ENCODE measurements at regions not wholly inside any gene's neighbourhood (a gene's known extent, or its start where the extent isn't known, plus 50 kb on each side); places are given as distances from the start of the nearest gene placed in this dataset.
"Not testable (repeated sequence)": the region's sequence is repeated elsewhere in the genome, so short reads cannot be mapped to it uniquely, and the experiment has no call there.

GRCh38 chr18:67455890-67456501 is 60.5 kb downstream of the DSEL start:
- H3K9me3 Mint-ChIP-seq: peaks cover 3% of the 10 kb centered on the region
- DNase-seq: no peak
- peaks cover 3% of the 10 kb centered on the region for H3K36me3 Mint-ChIP-seq
- POLR2A ChIA-PET: no interaction called here
- H3K4me1 Mint-ChIP-seq: peaks cover 13% of the 10 kb centered on the region
- H3K27ac Mint-ChIP-seq: no peak overlapping the region
- no peak overlapping the region for H3K4me3 Mint-ChIP-seq
- ATAC-seq (ENCODE audit: low read depth): no peak
- H3K27me3 Mint-ChIP-seq: no peaks in the 10 kb centered on the region

- Mint-ChIP-seq H3K9me3 (peaks cover 9% of the 10 kb centered on the region), H3K4me1 (peaks cover 13% of the 10 kb centered on the region), H3K27ac (no peak overlapping the region), H3K36me3 (peaks cover 4% of the 10 kb centered on the region), H3K4me3 (no peak overlapping the region), H3K27me3 (no peaks in the 10 kb centered on the region)
- POLR2A ChIA-PET: no interaction called here
- DNase-seq (no peak), ATAC-seq (ENCODE audit: low read depth) (no peak)
Observed at GRCh38 chr18:67453901-67454300, 62.6 kb downstream of the DSEL start.

GRCh38 chr18:67451960-67452359 is 64.6 kb downstream of the DSEL start:
- ATAC-seq (ENCODE audit: low read depth) (no peak), DNase-seq (no peak)
- Mint-ChIP-seq H3K27ac (no peak overlapping the region), H3K4me3 (no peak overlapping the region), H3K4me1 (peaks cover 13% of the 10 kb centered on the region), H3K9me3 (peaks cover 9% of the 10 kb centered on the region), H3K27me3 (no peaks in the 10 kb centered on the region), H3K36me3 (peaks cover 6% of the 10 kb centered on the region)
- POLR2A ChIA-PET: no interaction called here

- H3K27me3 Mint-ChIP-seq; DNase-seq; POLR2A ChIA-PET; H3K9me3 Mint-ChIP-seq; H3K27ac Mint-ChIP-seq; H3K36me3 Mint-ChIP-seq; H3K4me3 Mint-ChIP-seq; ATAC-seq (ENCODE audit: low read depth): not testable (repeated sequence)
- H3K4me1 Mint-ChIP-seq: peaks cover 13% of the 10 kb centered on the region
Observed at GRCh38 chr18:67451101-67451500, 65.4 kb downstream of the DSEL start.

GRCh38 chr18:67433971-67434370 is 82.5 kb downstream of the DSEL start:
- no peak overlapping the region for H3K27ac Mint-ChIP-seq
- no peaks in the 10 kb centered on the region for H3K36me3 Mint-ChIP-seq
- POLR2A ChIA-PET: no interaction called here
- H3K9me3 Mint-ChIP-seq: peaks cover 12% of the 10 kb centered on the region
- no peaks in the 10 kb centered on the region for H3K27me3 Mint-ChIP-seq
- no peaks in the 10 kb centered on the region for H3K4me1 Mint-ChIP-seq
- DNase-seq (no peak), ATAC-seq (ENCODE audit: low read depth) (no peak)
- no peak overlapping the region for H3K4me3 Mint-ChIP-seq

- H3K9me3 Mint-ChIP-seq: peaks cover 8% of the 10 kb centered on the region
- H3K27me3 Mint-ChIP-seq: no peaks in the 10 kb centered on the region
- POLR2A ChIA-PET: no interaction called here
- no peak overlapping the region for H3K4me3 Mint-ChIP-seq
- H3K4me1 Mint-ChIP-seq: no peaks in the 10 kb centered on the region
- H3K27ac Mint-ChIP-seq: no peak overlapping the region
- DNase-seq (no peak), ATAC-seq (ENCODE audit: low read depth) (no peak)
- no peaks in the 10 kb centered on the region for H3K36me3 Mint-ChIP-seq
Observed at GRCh38 chr18:67432806-67433205, 83.7 kb downstream of the DSEL start.

GRCh38 chr18:67428805-67429204 is 87.7 kb downstream of the DSEL start:
- no peaks in the 10 kb centered on the region for H3K4me1 Mint-ChIP-seq

GRCh38 chr18:67428158-67428557 is 88.4 kb downstream of the DSEL start:
- H3K4me1 Mint-ChIP-seq: no peaks in the 10 kb centered on the region
- H3K9me3 Mint-ChIP-seq: no peaks in the 10 kb centered on the region
- POLR2A ChIA-PET: no interaction called here
- no peak for DNase-seq
- no peaks in the 10 kb centered on the region for H3K27me3 Mint-ChIP-seq
- no peak overlapping the region for H3K27ac Mint-ChIP-seq
- H3K4me3 Mint-ChIP-seq: no peak overlapping the region
- no peak for ATAC-seq (ENCODE audit: low read depth)
- no peaks in the 10 kb centered on the region for H3K36me3 Mint-ChIP-seq

More at GRCh38 chr18:67428805-67429204, 87.7 kb downstream of the DSEL start:
- Mint-ChIP-seq H3K27me3 (no peaks in the 10 kb centered on the region), H3K36me3 (no peaks in the 10 kb centered on the region), H3K4me3 (no peak overlapping the region), H3K9me3 (no peaks in the 10 kb centered on the region), H3K27ac (no peak overlapping the region)
- DNase-seq (no peak), ATAC-seq (ENCODE audit: low read depth) (no peak)
- POLR2A ChIA-PET: no interaction called here

- Mint-ChIP-seq H3K27ac (no peak overlapping the region), H3K27me3 (no peaks in the 10 kb centered on the region)
Observed at GRCh38 chr18:67426486-67426885, 90.0 kb downstream of the DSEL start.

GRCh38 chr18:67425672-67426071 is 90.8 kb downstream of the DSEL start:
- no peak for ATAC-seq (ENCODE audit: low read depth)
- H3K27me3 Mint-ChIP-seq: no peaks in the 10 kb centered on the region
- no peak overlapping the region for H3K4me3 Mint-ChIP-seq
- H3K9me3 Mint-ChIP-seq: no peaks in the 10 kb centered on the region
- no peaks in the 10 kb centered on the region for H3K36me3 Mint-ChIP-seq
- H3K4me1 Mint-ChIP-seq: no peaks in the 10 kb centered on the region
- H3K27ac Mint-ChIP-seq: no peak overlapping the region
- POLR2A ChIA-PET: no interaction called here
- no peak for DNase-seq

More at GRCh38 chr18:67426486-67426885, 90.0 kb downstream of the DSEL start:
- no peak for ATAC-seq (ENCODE audit: low read depth)
- Mint-ChIP-seq H3K36me3 (no peaks in the 10 kb centered on the region), H3K9me3 (no peaks in the 10 kb centered on the region), H3K4me3 (no peak overlapping the region), H3K4me1 (no peaks in the 10 kb centered on the region)
- POLR2A ChIA-PET: no interaction called here
- DNase-seq: no peak

- DNase-seq (no peak), ATAC-seq (ENCODE audit: low read depth) (no peak)
- H3K4me3 Mint-ChIP-seq: no peak overlapping the region
- peaks cover 2% of the 10 kb centered on the region for H3K36me3 Mint-ChIP-seq
- peaks cover 8% of the 10 kb centered on the region for H3K4me1 Mint-ChIP-seq
- no peaks in the 10 kb centered on the region for H3K27me3 Mint-ChIP-seq
- no peaks in the 10 kb centered on the region for H3K9me3 Mint-ChIP-seq
- POLR2A ChIA-PET: no interaction called here
- H3K27ac Mint-ChIP-seq: no peak overlapping the region
Observed at GRCh38 chr18:67421651-67422050, 94.9 kb downstream of the DSEL start.

- peaks cover 2% of the 10 kb centered on the region for H3K36me3 Mint-ChIP-seq
- no peaks in the 10 kb centered on the region for H3K9me3 Mint-ChIP-seq
- no peaks in the 10 kb centered on the region for H3K27me3 Mint-ChIP-seq
- DNase-seq: no peak
- peaks cover 8% of the 10 kb centered on the region for H3K4me1 Mint-ChIP-seq
- H3K27ac Mint-ChIP-seq: peak overlapping the region; percentile 85
- H3K4me3 Mint-ChIP-seq: peak overlapping the region; percentile 68
- ATAC-seq (ENCODE audit: low read depth): peak; percentile 95
- POLR2A ChIA-PET: interaction anchor here (0.7 kb wide), 1 partner anchor 978 kb away, joined by 6 read pairs; no protein-coding TSS in a partner anchor
Observed at GRCh38 chr18:67417864-67418523, 98.5 kb downstream of the DSEL start.

- Mint-ChIP-seq H3K27ac (no peak overlapping the region), H3K4me3 (no peak overlapping the region), H3K27me3 (no peaks in the 10 kb centered on the region), H3K4me1 (peaks cover 4% of the 10 kb centered on the region), H3K9me3 (no peaks in the 10 kb centered on the region), H3K36me3 (no peaks in the 10 kb centered on the region)
- POLR2A ChIA-PET: no interaction called here
- DNase-seq: no peak
- no peak for ATAC-seq (ENCODE audit: low read depth)
Observed at GRCh38 chr18:67411116-67411515, 105.4 kb downstream of the DSEL start.

Measured in activated naive CD8-positive, alpha-beta T cell treated with anti-CD3 and anti-CD28 coated beads, Interleukin-2, amount 10 ng/mL, durations not matched to agents 7 days and 5 days (primary cell).